IMR-90 (cell line): ENCODE measurements at regions not wholly inside any gene's neighbourhood (a gene's known extent, or its start where the extent isn't known, plus 50 kb on each side); places are given as distances from the start of the nearest gene placed in this dataset.
A peak's percentile ranks its signal among the peaks of the same experiment; 100 is the strongest.
"Not testable (repeated sequence)": the region's sequence is repeated elsewhere in the genome, so short reads cannot be mapped to it uniquely, and the experiment has no call there.

Source experiments
- ATAC-seq: fragments of 200-7000 bp; cut with Tn5 transposase; 2 replicates; pipeline ENCODE4 v1.9.1; 2020; ENCODE audit warnings: low read depth, mild to moderate bottlenecking, moderate library complexity
- BruUV-seq: library from RNA; stranded (reverse); fragments of 400-500 nt; replicated peaks from 2 replicates; lab custom pipeline; 2021; lab: Mats Ljungman, UMichigan
- CTCF ChIA-PET: fragments of 300-600 bp; formaldehyde crosslinking; extraction: SDS; loops from one replicate; lab custom pipeline; 2021; ENCODE audit warnings: antibody characterized with exemption; lab: Yijun Ruan, JAX
- POLR2A ChIA-PET: fragments of 300-600 bp; sonication (Branson Sonifier 250); formaldehyde crosslinking; loops from one replicate; lab custom pipeline; 2022; ENCODE audit warnings: antibody characterized with exemption; ENCODE audit not compliant: unreplicated experiment; lab: Charles Lee
- DNase-seq: peaks from one replicate; pipeline ENCODE4 v3.0.0; 2013
- H2AFZ ChIP-seq: replicated peaks from 2 replicates; pipeline ENCODE3; 2013; ENCODE audit warnings: low read length, mild to moderate bottlenecking; ENCODE audit not compliant: poor library complexity
- H2AK5ac ChIP-seq: 2 replicates; pipeline ENCODE4 v1.6.1; 2013; ENCODE audit warnings: low read depth, low read length, inconsistent platforms
- H2AK9ac ChIP-seq: replicated peaks from 2 replicates; pipeline ENCODE3; 2013; ENCODE audit warnings: mild to moderate bottlenecking, low read depth, low read length, moderate library complexity; ENCODE audit not compliant: poor library complexity
- H2BK120ac ChIP-seq: 2 replicates; pipeline ENCODE4 v1.6.1; 2013; ENCODE audit warnings: low read depth, low read length, inconsistent platforms
- H2BK15ac ChIP-seq: 3 replicates; pipeline ENCODE4 v1.6.1; 2013; ENCODE audit warnings: low read depth, low read length, inconsistent platforms
- H2BK20ac ChIP-seq: 2 replicates; pipeline ENCODE4 v1.6.1; 2013; ENCODE audit warnings: low read depth, mild to moderate bottlenecking, inconsistent platforms, low read length, moderate library complexity
- H2BK5ac ChIP-seq: 2 replicates; pipeline ENCODE4 v1.6.1; 2013; ENCODE audit warnings: mild to moderate bottlenecking, low read depth, low read length, inconsistent platforms; ENCODE audit not compliant: poor library complexity, severe bottlenecking
- H3K14ac ChIP-seq: replicated peaks from 2 replicates; pipeline ENCODE4 v1.6.1; 2013; ENCODE audit warnings: low read depth, low read length, inconsistent platforms
- H3K18ac ChIP-seq: 2 replicates; pipeline ENCODE4 v1.6.1; 2013; ENCODE audit warnings: low read depth, low read length, control low read depth
- H3K23ac ChIP-seq: 2 replicates; pipeline ENCODE4 v1.6.1; 2013; ENCODE audit warnings: low read depth, low read length, inconsistent platforms
- H3K27ac ChIP-seq: 2 replicates; pipeline ENCODE4 v1.5.1; 2013; ENCODE audit warnings: mild to moderate bottlenecking, control low read depth, low read length; ENCODE audit not compliant: insufficient read depth
- H3K27me3 ChIP-seq: 2 replicates; pipeline ENCODE4 v1.6.1; 2013; ENCODE audit warnings: low read length; ENCODE audit not compliant: control insufficient read depth, insufficient read depth
- H3K36me3 ChIP-seq: 2 replicates; pipeline ENCODE4 v1.6.1; 2013; ENCODE audit warnings: low read length, mixed read lengths; ENCODE audit not compliant: control insufficient read depth, insufficient read depth
- H3K4ac ChIP-seq: 2 replicates; pipeline ENCODE4 v1.6.1; 2013; ENCODE audit warnings: low read depth, low read length, inconsistent platforms
- H3K4me1 ChIP-seq: 2 replicates; pipeline ENCODE4 v1.6.1; 2013; ENCODE audit warnings: low read length, mixed read lengths; ENCODE audit not compliant: control insufficient read depth, insufficient read depth
- H3K4me2 ChIP-seq: 2 replicates; pipeline ENCODE4 v1.6.1; 2013; ENCODE audit warnings: low read depth, mild to moderate bottlenecking, control low read depth, low read length, moderate library complexity
- H3K4me3 ChIP-seq: 2 replicates; pipeline ENCODE4 v1.5.1; 2013; ENCODE audit warnings: low read depth, mild to moderate bottlenecking, control low read depth, low read length, moderate library complexity; ENCODE audit not compliant: insufficient read depth
- H3K56ac ChIP-seq: 2 replicates; pipeline ENCODE4 v1.6.1; 2013; ENCODE audit warnings: low read length, inconsistent platforms; ENCODE audit not compliant: insufficient read depth; ENCODE audit errors: extremely low read depth
- H3K79me1 ChIP-seq, 2 experiments: 2 replicates each; pipeline ENCODE4 v1.6.1; 2013; ENCODE audit warnings: low read length in 2 of 2, inconsistent platforms in 1 of 2, low read depth in 1 of 2
- H3K9ac ChIP-seq: 2 replicates; pipeline ENCODE4 v1.6.1; 2013; ENCODE audit warnings: low read depth, low read length, control low read depth
- H3K9me1 ChIP-seq: 2 replicates; pipeline ENCODE4 v1.6.1; 2013; ENCODE audit warnings: low read length, inconsistent platforms; ENCODE audit not compliant: insufficient read depth
- H3K9me3 ChIP-seq: 2 replicates; pipeline ENCODE4 v1.6.1; 2013; ENCODE audit warnings: low read length; ENCODE audit not compliant: control insufficient read depth, insufficient read depth
- H4K20me1 ChIP-seq: 2 replicates; pipeline ENCODE4 v1.6.1; 2013; ENCODE audit warnings: low read length, inconsistent platforms; ENCODE audit not compliant: insufficient read depth
- H4K5ac ChIP-seq: 2 replicates; pipeline ENCODE4 v1.6.1; 2013; ENCODE audit warnings: mild to moderate bottlenecking, low read depth, low read length, control low read depth
- H4K8ac ChIP-seq, 2 experiments: 2 replicates each; pipeline ENCODE4 v1.6.1; 2013; ENCODE audit warnings: low read depth in 2 of 2, low read length in 2 of 2, control low read depth in 1 of 2, inconsistent platforms in 1 of 2
- H4K91ac ChIP-seq: 2 replicates; pipeline ENCODE4 v1.6.1; 2013; ENCODE audit warnings: low read depth, low read length, inconsistent platforms; ENCODE audit not compliant: insufficient read depth
- ELK1 ChIP-seq: fragments of 150-350 bp; IDR thresholded peaks from 2 replicates; pipeline ENCODE4 v1.6.1; 2016; ENCODE audit warnings: low read depth, mild to moderate bottlenecking, low read length, moderate library complexity, borderline replicate concordance
- MAFK ChIP-seq: IDR thresholded peaks from 2 replicates; pipeline ENCODE4 v1.6.1; 2012; ENCODE audit warnings: low read depth, low read length, improper control_type of control experiment
- POLR2A ChIP-seq: IDR thresholded peaks from 2 replicates; pipeline ENCODE4 v1.6.1; 2012; ENCODE audit warnings: mild to moderate bottlenecking, low read depth, low read length
- SMC3 ChIP-seq: fragments of 150-350 bp; IDR thresholded peaks from 2 replicates; pipeline ENCODE4 v1.6.1; 2016; ENCODE audit warnings: low read depth, mild to moderate bottlenecking, antibody characterized with exemption, low read length, moderate library complexity
- WGBS, 2 experiments: methylation state at CpG; one replicate each; pipeline versions ENCODE4 v1.1.5 to v1.1.7; 2013; ENCODE audit warnings: missing lambda C conversion rate in 2 of 2; ENCODE audit not compliant: insufficient read length in 1 of 2; ENCODE audit errors: extremely low coverage in 2 of 2; 5-methylcytosine and 5-hydroxymethylcytosine counted together
- dilution Hi-C: fragments of 300-500 bp; cut with HindIII; formaldehyde crosslinking; loops from one replicate; pipeline ENCODE4 v1.14.3; 2018; ENCODE audit warnings: low sequenced_read_pairs; ENCODE audit not compliant: unreplicated experiment
- in situ Hi-C: fragments of 300-500 bp; cut with MboI; formaldehyde crosslinking; loops from 3 replicates; pipeline ENCODE4 v1.14.3; 2019; ENCODE audit warnings: low sequenced_read_pairs, inconsistent platforms, mixed read lengths
- intact Hi-C: fragments of 100-400 bp; cut with micrococcal nuclease; formaldehyde crosslinking; loops from 2 replicates; pipeline ENCODE4 v1.10.0; 2022

GRCh38 chr2:82007071-82007664, 1702.6 kb upstream of the LRRTM1 start:
- no peak overlapping the region for H4K5ac ChIP-seq
- no peaks in the 10 kb centered on the region for H3K27me3 ChIP-seq
- no peak overlapping the region for H3K4me2 ChIP-seq
- no peak overlapping the region for H3K4me3 ChIP-seq
- no peak overlapping the region for H3K18ac ChIP-seq
- no peak overlapping the region for H3K14ac ChIP-seq
- H3K36me3 ChIP-seq = no peaks in the 10 kb centered on the region
- in situ Hi-C loops = no loop called here
- intact Hi-C loops = no loop called here
- H2BK120ac ChIP-seq = no peak overlapping the region
- H3K27ac ChIP-seq = no peak overlapping the region
- no peak overlapping the region for H2AFZ ChIP-seq
- dilution Hi-C loops = no loop called here
- no peak overlapping the region for H2AK9ac ChIP-seq
- no peak overlapping the region for H4K8ac ChIP-seq
- no peak overlapping the region for H2BK15ac ChIP-seq
- no peak overlapping the region for H3K56ac ChIP-seq
- H2AK5ac ChIP-seq = no peak overlapping the region
- no peak overlapping the region for H2BK20ac ChIP-seq
- H3K9ac ChIP-seq = no peak overlapping the region
- no peaks in the 10 kb centered on the region for H4K20me1 ChIP-seq
- no peak overlapping the region for H3K23ac ChIP-seq
- DNase-seq (no peak), ATAC-seq (no peak)
- ChIA-PET POLR2A (no interaction called here), CTCF (no interaction called here)
- H3K9me1 ChIP-seq = no peaks in the 10 kb centered on the region
- H3K4ac ChIP-seq = no peak overlapping the region
- no peaks in the 10 kb centered on the region for H3K4me1 ChIP-seq
- H3K79me1 ChIP-seq = no peaks in the 10 kb centered on the region
- WGBS, 2 experiments = no CpG with 5 or more reads among the region's 3 CpGs
- no peak overlapping the region for H4K91ac ChIP-seq
- no peak overlapping the region for H2BK5ac ChIP-seq
- TF ChIP-seq MAFK = peak; percentile 50
- TF ChIP-seq POLR2A = no peak
- TF ChIP-seq ELK1 = no peak
- no peak for TF ChIP-seq SMC3
- BruUV-seq = no TSS peak
- no peaks in the 10 kb centered on the region for H3K9me3 ChIP-seq

- H3K14ac ChIP-seq, H3K9me3 ChIP-seq, H2AFZ ChIP-seq, H2BK120ac ChIP-seq, CTCF ChIA-PET, H3K36me3 ChIP-seq, H4K8ac ChIP-seq, in situ Hi-C loops, H3K23ac ChIP-seq, H4K20me1 ChIP-seq, dilution Hi-C loops, H4K91ac ChIP-seq, H3K4me1 ChIP-seq, H3K4me2 ChIP-seq, H2AK9ac ChIP-seq, H2BK15ac ChIP-seq, H3K79me1 ChIP-seq, H2AK5ac ChIP-seq, H2BK5ac ChIP-seq, BruUV-seq, DNase-seq, H3K4me3 ChIP-seq, H3K4ac ChIP-seq, H3K56ac ChIP-seq, H3K18ac ChIP-seq, intact Hi-C loops, H3K9ac ChIP-seq, H4K5ac ChIP-seq, H3K27ac ChIP-seq, ATAC-seq, H2BK20ac ChIP-seq, H3K9me1 ChIP-seq, POLR2A ChIA-PET, H3K27me3 ChIP-seq: not testable (repeated sequence)
- 40% methylated on average over 1 of the region's 5 CpGs; no CpG with 5 or more reads in 1 of the 2 experiments for WGBS, 2 experiments
Observed at GRCh38 chr2:82005889-82006288, 1701.3 kb upstream of the LRRTM1 start.
